Gastroesophageal sphincter (tissue), 4 donors: ENCODE measurements at regions not wholly inside any gene's neighbourhood (a gene's known extent, or its start where the extent isn't known, plus 50 kb on each side); places are given as distances from the start of the nearest gene placed in this dataset.

Source experiments
- ATAC-seq: fragments of 150-250 bp; one replicate; pipeline ENCODE4 v1.9.1; 2016; ENCODE audit warnings: mild to moderate bottlenecking, moderate library complexity
- H3K27ac ChIP-seq, 4 donors: fragments of 200-600 bp; sonication (generic) in 3 of 4; 1 replicate in 3 of 4; 2 replicates in 1 of 4; pipeline ENCODE4 v1.5.1; 2016 to 2019
- H3K27me3 ChIP-seq: fragments of 200-600 bp; sonication (generic); one replicate; pipeline ENCODE4 v1.5.1; 2019
- H3K36me3 ChIP-seq, 2 donors: fragments of 200-600 bp; sonication (generic); one replicate each; pipeline ENCODE4 v1.5.1; 2019; ENCODE audit warnings: control low read depth in 1 of 2
- H3K4me1 ChIP-seq, 3 donors: fragments of 200-600 bp; sonication (generic); 1 replicate in 2 of 3; 2 replicates in 1 of 3; pipeline ENCODE4 v1.5.1; 2016 to 2019; ENCODE audit warnings: control low read depth in 2 of 3
- H3K4me3 ChIP-seq, 2 donors: fragments of 200-600 bp; sonication (generic); one replicate each; pipeline ENCODE4 v1.5.1; 2019; ENCODE audit warnings: mild to moderate bottlenecking in 1 of 2, moderate library complexity in 1 of 2
- H3K9me3 ChIP-seq, 3 donors: fragments of 200-600 bp; sonication (generic); one replicate each; pipeline ENCODE4 v1.5.1; 2017 to 2019; ENCODE audit warnings: control low read depth in 2 of 3
- CTCF ChIP-seq, 4 experiments: fragments of 200-600 bp in 2 of 4; fragments of 450-650 bp in 2 of 4; sonication (generic) in 1 of 4; IDR thresholded peaks; one replicate each; pipeline ENCODE4 v1.5.1; 2017 to 2019; ENCODE audit warnings: antibody characterized with exemption in 4 of 4, mild to moderate bottlenecking in 2 of 4, moderate library complexity in 2 of 4
- EP300 ChIP-seq: sonication (generic); formaldehyde crosslinking; IDR thresholded peaks from one replicate; pipeline ENCODE4 v1.6.1; 2017; ENCODE audit warnings: antibody characterized with exemption, mild to moderate bottlenecking
- POLR2A ChIP-seq, 2 donors: fragments of 450-650 bp; IDR thresholded peaks; one replicate each; pipeline ENCODE4 v1.6.1; 2017; ENCODE audit warnings: antibody characterized with exemption in 2 of 2, mild to moderate bottlenecking in 2 of 2, moderate library complexity in 1 of 2
- POLR2AphosphoS5 ChIP-seq: sonication (generic); formaldehyde crosslinking; IDR thresholded peaks from one replicate; pipeline ENCODE4 v1.6.1; 2017; ENCODE audit warnings: antibody characterized with exemption
- WGBS, 2 donors: methylation state at CpG; one replicate each; pipeline ENCODE4 v1.1.5; 2018; ENCODE audit warnings: low coverage in 1 of 2; 5-methylcytosine and 5-hydroxymethylcytosine counted together

GRCh38 chr11:27196203-27196897 lies 155.7 kb downstream of the BBOX1 start:
- H3K36me3 ChIP-seq, result no peaks in the 10 kb centered on the region
- no peaks in the 10 kb centered on the region for H3K27me3 ChIP-seq
- peaks cover 0 to 3% (median 1%) of the 10 kb centered on the region in 3 donors for H3K4me1 ChIP-seq
- 62 to 69% methylated on average over 6 of the region's 6 CpGs for WGBS, 2 donors
- no peak overlapping the region for H3K4me3 ChIP-seq
- H3K27ac ChIP-seq, result no peak overlapping the region
- no peak for ATAC-seq
- H3K9me3 ChIP-seq, result no peaks in the 10 kb centered on the region
- no peak for TF ChIP-seq POLR2AphosphoS5
- TF ChIP-seq POLR2A (IDR thresholded peaks at IDR 0.05), result no peak
- TF ChIP-seq CTCF (IDR thresholded peaks at IDR 0.05), result no peak
- TF ChIP-seq EP300, result no peak

GRCh38 chr11:27195837-27196202 lies 155.2 kb downstream of the BBOX1 start:
- no peak for ATAC-seq
- H3K27me3 ChIP-seq, result no peaks in the 10 kb centered on the region
- no peaks in the 10 kb centered on the region for H3K4me1 ChIP-seq
- no peaks in the 10 kb centered on the region for H3K9me3 ChIP-seq
- TF ChIP-seq POLR2AphosphoS5 (no peak), EP300 (no peak), POLR2A (IDR thresholded peaks at IDR 0.05) (no peak), CTCF (IDR thresholded peaks at IDR 0.05) (no peak)
- H3K27ac ChIP-seq, result no peak overlapping the region
- H3K36me3 ChIP-seq, result no peaks in the 10 kb centered on the region
- no peak overlapping the region for H3K4me3 ChIP-seq

DNA sequence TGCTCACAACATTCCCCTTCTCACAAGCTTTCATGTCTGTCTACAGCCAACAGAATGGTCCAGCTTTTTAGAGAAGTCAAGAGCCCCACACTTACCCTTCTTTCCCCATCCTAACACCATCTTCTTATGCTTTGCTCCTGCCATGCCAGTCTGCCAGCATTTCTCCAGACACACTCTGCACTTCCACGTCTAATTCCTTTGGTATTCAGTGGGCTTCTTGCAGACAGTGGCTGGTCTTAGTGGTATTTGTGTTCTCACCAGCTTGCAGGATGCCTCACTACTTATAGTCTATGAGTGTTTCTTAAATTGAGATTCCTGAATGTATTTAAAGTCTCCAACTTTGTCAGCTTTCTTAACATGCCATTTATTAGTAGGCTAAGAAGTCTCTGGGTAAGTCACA lies 154.4 kb downstream of the BBOX1 start:
- Histone ChIP-seq H3K4me1 (no peaks in the 10 kb centered on the region), H3K9me3 (no peaks in the 10 kb centered on the region), H3K27ac (no peak overlapping the region), H3K4me3 (no peak overlapping the region), H3K27me3 (no peaks in the 10 kb centered on the region), H3K36me3 (no peaks in the 10 kb centered on the region)
- 56 to 80% methylated on average over 1 of the region's 1 CpG for WGBS, 2 donors
- TF ChIP-seq EP300 (no peak), POLR2A (IDR thresholded peaks at IDR 0.05) (no peak), CTCF (IDR thresholded peaks at IDR 0.05) (no peak), POLR2AphosphoS5 (no peak)
- no peak for ATAC-seq

GRCh38 chr11:27193434-27194225 lies 153.0 kb downstream of the BBOX1 start:
- H3K4me3 ChIP-seq, result no peak overlapping the region
- no peaks in the 10 kb centered on the region for H3K27me3 ChIP-seq
- no peak for ATAC-seq
- H3K27ac ChIP-seq, result no peak overlapping the region
- no peaks in the 10 kb centered on the region for H3K4me1 ChIP-seq
- H3K36me3 ChIP-seq, result no peaks in the 10 kb centered on the region
- TF ChIP-seq EP300 (no peak), CTCF (IDR thresholded peaks at IDR 0.05) (no peak), POLR2A (IDR thresholded peaks at IDR 0.05) (no peak), POLR2AphosphoS5 (no peak)
- no peaks in the 10 kb centered on the region for H3K9me3 ChIP-seq
- 72 to 91% methylated on average over 7 of the region's 7 CpGs for WGBS, 2 donors

- no peaks in the 10 kb centered on the region for H3K36me3 ChIP-seq
- H3K27me3 ChIP-seq, result no peaks in the 10 kb centered on the region
- H3K4me3 ChIP-seq, result no peak overlapping the region
- TF ChIP-seq POLR2AphosphoS5, result no peak
- TF ChIP-seq EP300, result no peak
- TF ChIP-seq POLR2A (IDR thresholded peaks at IDR 0.05), result no peak
- TF ChIP-seq CTCF (IDR thresholded peaks at IDR 0.05), result no peak
- no peak overlapping the region for H3K27ac ChIP-seq
- no peak for ATAC-seq
- 80 to 87% methylated on average over 2 to 4 of the region's 4 CpGs for WGBS, 2 donors
- no peaks in the 10 kb centered on the region for H3K4me1 ChIP-seq
- no peaks in the 10 kb centered on the region for H3K9me3 ChIP-seq
These were observed 151.6 kb downstream of the BBOX1 start for GRCh38 chr11:27192184-27192583.
